DND-41 (cell line): ENCODE measurements at regions not wholly inside any gene's neighbourhood (a gene's known extent, or its start where the extent isn't known, plus 50 kb on each side); places are given as distances from the start of the nearest gene placed in this dataset.

Experiments used
- EZH2 ChIP-seq: IDR thresholded peaks from 3 replicates; pipeline ENCODE4 v1.6.1; 2012; ENCODE audit warnings: borderline replicate concordance, low read depth, mild to moderate bottlenecking, moderate library complexity, low read length, inconsistent platforms; ENCODE audit not compliant: severe bottlenecking
- TF ChIP-seq, protein P1 (sequence below): IDR thresholded peaks from 2 replicates; pipeline ENCODE4 v1.5.1; 2012; ENCODE audit warnings: borderline replicate concordance, low read length, moderate library complexity, mild to moderate bottlenecking; ENCODE audit not compliant: poor library complexity, severe bottlenecking; ENCODE audit errors: extremely low read depth

DNA sequence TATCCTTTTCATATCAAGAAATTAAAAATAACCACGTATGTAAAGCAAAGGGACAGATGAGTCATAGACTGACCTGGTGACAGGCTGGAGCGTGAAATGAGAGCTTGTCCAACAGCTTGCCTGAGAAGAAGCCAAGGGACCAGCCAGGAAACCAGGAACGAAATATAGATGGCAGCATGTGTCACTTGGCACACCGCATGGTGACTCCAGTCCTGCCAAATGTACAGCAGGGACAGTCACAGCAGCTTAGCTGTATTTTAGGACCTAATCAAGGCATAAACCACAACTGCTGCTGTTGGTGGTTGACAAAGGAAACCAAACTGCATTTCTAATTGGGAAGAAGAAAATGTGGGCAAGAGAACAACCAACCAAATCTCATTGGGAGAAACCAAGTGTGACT, 755.0 kb downstream of the TFAP2A start:
- TF ChIP-seq EZH2, result no peak
- TF ChIP-seq, protein P1, sequence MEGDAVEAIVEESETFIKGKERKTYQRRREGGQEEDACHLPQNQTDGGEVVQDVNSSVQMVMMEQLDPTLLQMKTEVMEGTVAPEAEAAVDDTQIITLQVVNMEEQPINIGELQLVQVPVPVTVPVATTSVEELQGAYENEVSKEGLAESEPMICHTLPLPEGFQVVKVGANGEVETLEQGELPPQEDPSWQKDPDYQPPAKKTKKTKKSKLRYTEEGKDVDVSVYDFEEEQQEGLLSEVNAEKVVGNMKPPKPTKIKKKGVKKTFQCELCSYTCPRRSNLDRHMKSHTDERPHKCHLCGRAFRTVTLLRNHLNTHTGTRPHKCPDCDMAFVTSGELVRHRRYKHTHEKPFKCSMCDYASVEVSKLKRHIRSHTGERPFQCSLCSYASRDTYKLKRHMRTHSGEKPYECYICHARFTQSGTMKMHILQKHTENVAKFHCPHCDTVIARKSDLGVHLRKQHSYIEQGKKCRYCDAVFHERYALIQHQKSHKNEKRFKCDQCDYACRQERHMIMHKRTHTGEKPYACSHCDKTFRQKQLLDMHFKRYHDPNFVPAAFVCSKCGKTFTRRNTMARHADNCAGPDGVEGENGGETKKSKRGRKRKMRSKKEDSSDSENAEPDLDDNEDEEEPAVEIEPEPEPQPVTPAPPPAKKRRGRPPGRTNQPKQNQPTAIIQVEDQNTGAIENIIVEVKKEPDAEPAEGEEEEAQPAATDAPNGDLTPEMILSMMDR, result no peak
